ENCODE measurements at regions not wholly inside any gene's neighbourhood (a gene's known extent, or its start where the extent isn't known, plus 50 kb on each side); places are given as distances from the start of the nearest gene placed in this dataset.

DNA sequence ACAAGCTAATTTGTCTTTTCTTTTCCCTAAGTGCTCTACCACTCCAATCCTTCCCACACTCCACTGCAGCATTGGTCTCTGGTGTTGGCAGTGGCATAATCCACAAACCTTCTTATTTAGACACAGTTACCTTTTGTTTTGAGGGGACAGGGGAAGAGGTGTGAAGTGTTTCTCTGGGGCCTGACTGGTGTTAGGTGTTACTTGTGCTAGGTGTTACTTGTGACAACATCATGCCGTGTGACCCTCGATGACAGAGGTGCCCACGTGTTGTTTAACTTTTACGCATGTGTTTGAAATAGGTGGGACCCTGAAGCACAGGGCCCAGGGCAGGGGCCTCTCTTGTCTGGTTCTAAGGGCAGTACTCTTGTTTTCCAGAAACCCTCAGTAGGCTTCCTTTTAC lies 70.5 kb upstream of the SPRY4 start:
- TF ChIP-seq POLR2AphosphoS5 (IDR thresholded peaks at IDR 0.05; ENCODE audit: low read depth, low read length) (no peak), TAF1 (IDR thresholded peaks at IDR 0.05; ENCODE audit: low read depth, low read length) (no peak)

Data from GM12891 (cell line).